ENCODE measurements at regions not wholly inside any gene's neighbourhood (a gene's known extent, or its start where the extent isn't known, plus 50 kb on each side); places are given as distances from the start of the nearest gene placed in this dataset.

- no peaks in the 10 kb centered on the region for H3K9me3 ChIP-seq (ENCODE audit: severe bottlenecking)
- H3K27ac ChIP-seq: no peak overlapping the region
- H3K36me3 ChIP-seq: no peaks in the 10 kb centered on the region
- H3K27me3 ChIP-seq (ENCODE audit: insufficient read depth, low read depth, severe bottlenecking): no peaks in the 10 kb centered on the region
- no peak for DNase-seq
- no peak for TF ChIP-seq CTCF (IDR thresholded peaks at IDR 0.05; ENCODE audit: low read depth, low read length)
- H3K4me3 ChIP-seq (ENCODE audit: low read depth, low read length): no peak overlapping the region
Observed at GRCh38 chr10:120282421-120282820, 174.6 kb upstream of the PLPP4 start.

GRCh38 chr10:120282846-120283492, 174.1 kb upstream of the PLPP4 start:
- H3K9me3 ChIP-seq (ENCODE audit: severe bottlenecking): no peaks in the 10 kb centered on the region
- H3K36me3 ChIP-seq: no peaks in the 10 kb centered on the region
- no peaks in the 10 kb centered on the region for H3K27me3 ChIP-seq (ENCODE audit: insufficient read depth, low read depth, severe bottlenecking)
- no peak for DNase-seq
- no peak for TF ChIP-seq CTCF (IDR thresholded peaks at IDR 0.05; ENCODE audit: low read depth, low read length)
- no peak overlapping the region for H3K27ac ChIP-seq
- no peak overlapping the region for H3K4me3 ChIP-seq (ENCODE audit: low read depth, low read length)

- no peaks in the 10 kb centered on the region for H3K36me3 ChIP-seq
- TF ChIP-seq CTCF (IDR thresholded peaks at IDR 0.05; ENCODE audit: low read depth, low read length): no peak
- H3K9me3 ChIP-seq (ENCODE audit: severe bottlenecking): no peaks in the 10 kb centered on the region
- H3K4me3 ChIP-seq (ENCODE audit: low read depth, low read length): no peak overlapping the region
- DNase-seq: no peak
- H3K27me3 ChIP-seq (ENCODE audit: insufficient read depth, low read depth, severe bottlenecking): no peaks in the 10 kb centered on the region
- H3K27ac ChIP-seq: no peak overlapping the region
Observed at GRCh38 chr10:120285408-120285807, 171.6 kb upstream of the PLPP4 start.

- no peak overlapping the region for H3K4me3 ChIP-seq (ENCODE audit: low read depth, low read length)
- no peaks in the 10 kb centered on the region for H3K9me3 ChIP-seq (ENCODE audit: severe bottlenecking)
- H3K27ac ChIP-seq: no peak overlapping the region
- TF ChIP-seq CTCF (IDR thresholded peaks at IDR 0.05; ENCODE audit: low read depth, low read length): no peak
- no peak for DNase-seq
- no peaks in the 10 kb centered on the region for H3K27me3 ChIP-seq (ENCODE audit: insufficient read depth, low read depth, severe bottlenecking)
- no peaks in the 10 kb centered on the region for H3K36me3 ChIP-seq
Observed at GRCh38 chr10:120286280-120286679, 170.7 kb upstream of the PLPP4 start.

- no peak for TF ChIP-seq CTCF (IDR thresholded peaks at IDR 0.05; ENCODE audit: low read depth, low read length)
- Histone ChIP-seq H3K27ac (no peak overlapping the region), H3K9me3 (ENCODE audit: severe bottlenecking) (no peaks in the 10 kb centered on the region), H3K27me3 (ENCODE audit: insufficient read depth, low read depth, severe bottlenecking) (no peaks in the 10 kb centered on the region), H3K36me3 (no peaks in the 10 kb centered on the region), H3K4me3 (ENCODE audit: low read depth, low read length) (no peak overlapping the region)
- DNase-seq: no peak
Observed at GRCh38 chr10:120300513-120300912, 156.5 kb upstream of the PLPP4 start.

- Histone ChIP-seq H3K27ac (no peak overlapping the region), H3K4me3 (ENCODE audit: low read depth, low read length) (no peak overlapping the region), H3K36me3 (no peaks in the 10 kb centered on the region), H3K27me3 (ENCODE audit: insufficient read depth, low read depth, severe bottlenecking) (no peaks in the 10 kb centered on the region), H3K9me3 (ENCODE audit: severe bottlenecking) (no peaks in the 10 kb centered on the region)
- DNase-seq: no peak
- TF ChIP-seq CTCF (IDR thresholded peaks at IDR 0.05; ENCODE audit: low read depth, low read length): no peak
Observed at GRCh38 chr10:120308589-120308988, 148.4 kb upstream of the PLPP4 start.

Data from WERI-Rb-1 (cell line).